Adrenal gland (tissue), 5 donors: ENCODE measurements at regions not wholly inside any gene's neighbourhood (a gene's known extent, or its start where the extent isn't known, plus 50 kb on each side); places are given as distances from the start of the nearest gene placed in this dataset.

Source experiments
- POLR2A ChIP-seq, 2 donors: fragments of 450-650 bp; IDR thresholded peaks; one replicate each; pipeline ENCODE4 v1.6.1; 2017; ENCODE audit warnings: antibody characterized with exemption in 2 of 2, mild to moderate bottlenecking in 2 of 2, moderate library complexity in 1 of 2
- TF ChIP-seq, protein P1 (sequence below), 6 experiments: fragments of 450-650 bp in 4 of 6; fragments of 200-600 bp in 2 of 6; sonication (generic) in 1 of 6; IDR thresholded peaks; 1 replicate in 5 of 6; 2 replicates in 1 of 6; pipeline versions ENCODE4 v1.5.1 to v1.8.0; 2016 to 2021; ENCODE audit warnings: antibody characterized with exemption in 6 of 6, mild to moderate bottlenecking in 2 of 6, moderate library complexity in 1 of 6
- donor health status: DM: no; HTN: no; CAD: no.

DNA sequence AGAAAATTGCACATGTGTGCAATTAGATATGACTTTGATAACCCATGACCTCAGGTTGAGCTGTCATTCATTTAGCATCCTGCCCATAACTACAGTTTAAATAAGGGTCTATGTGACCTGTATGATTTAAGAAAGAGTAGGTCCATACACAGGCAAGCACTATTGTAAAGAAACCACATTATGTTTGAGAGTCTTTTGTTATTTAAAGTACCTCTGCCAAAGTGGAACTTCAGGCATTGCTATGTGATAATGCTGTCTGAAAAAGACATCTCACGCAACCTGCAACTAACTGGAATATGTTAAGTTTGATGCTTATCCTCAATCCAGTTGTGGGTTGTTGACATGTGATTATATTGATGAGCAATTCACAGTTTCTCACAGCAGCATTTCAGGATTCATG, 317.0 kb downstream of the TMEM161B start:
- TF ChIP-seq POLR2A (IDR thresholded peaks at IDR 0.05): no peak
- TF ChIP-seq, protein P1, sequence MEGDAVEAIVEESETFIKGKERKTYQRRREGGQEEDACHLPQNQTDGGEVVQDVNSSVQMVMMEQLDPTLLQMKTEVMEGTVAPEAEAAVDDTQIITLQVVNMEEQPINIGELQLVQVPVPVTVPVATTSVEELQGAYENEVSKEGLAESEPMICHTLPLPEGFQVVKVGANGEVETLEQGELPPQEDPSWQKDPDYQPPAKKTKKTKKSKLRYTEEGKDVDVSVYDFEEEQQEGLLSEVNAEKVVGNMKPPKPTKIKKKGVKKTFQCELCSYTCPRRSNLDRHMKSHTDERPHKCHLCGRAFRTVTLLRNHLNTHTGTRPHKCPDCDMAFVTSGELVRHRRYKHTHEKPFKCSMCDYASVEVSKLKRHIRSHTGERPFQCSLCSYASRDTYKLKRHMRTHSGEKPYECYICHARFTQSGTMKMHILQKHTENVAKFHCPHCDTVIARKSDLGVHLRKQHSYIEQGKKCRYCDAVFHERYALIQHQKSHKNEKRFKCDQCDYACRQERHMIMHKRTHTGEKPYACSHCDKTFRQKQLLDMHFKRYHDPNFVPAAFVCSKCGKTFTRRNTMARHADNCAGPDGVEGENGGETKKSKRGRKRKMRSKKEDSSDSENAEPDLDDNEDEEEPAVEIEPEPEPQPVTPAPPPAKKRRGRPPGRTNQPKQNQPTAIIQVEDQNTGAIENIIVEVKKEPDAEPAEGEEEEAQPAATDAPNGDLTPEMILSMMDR (IDR thresholded peaks at IDR 0.05): no peak
